ENCODE measurements at regions not wholly inside any gene's neighbourhood (a gene's known extent, or its start where the extent isn't known, plus 50 kb on each side); places are given as distances from the start of the nearest gene placed in this dataset.

DNA sequence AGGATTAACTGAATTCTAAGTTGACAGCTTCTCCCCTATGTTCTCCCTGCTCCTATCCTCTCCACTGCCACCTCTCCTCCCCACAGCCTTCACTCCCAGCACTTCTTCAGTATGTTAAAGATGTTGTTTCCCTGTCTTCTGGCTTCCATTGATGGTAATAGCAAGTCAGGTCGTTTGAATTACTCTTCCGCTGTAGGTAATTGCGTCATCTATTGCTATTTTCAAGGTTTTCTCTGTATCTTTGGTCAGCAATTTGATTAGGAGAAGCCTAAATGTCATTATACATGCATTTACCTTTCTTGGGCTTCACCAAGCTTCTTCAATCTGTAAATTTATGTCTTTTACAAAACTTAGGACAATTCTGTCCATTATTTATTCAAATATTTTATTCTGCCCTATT, 377.3 kb upstream of the KLF12 start:
- Histone ChIP-seq H3K9me3 (replicated peaks in 1 of 2; ENCODE audit: control insufficient read depth in 1 of 2, insufficient read depth in 1 of 2, low read length in 2 of 2) (no peaks in the 10 kb centered on the region), H3K4me2 (replicated peaks; ENCODE audit: extremely low read depth, low read length, poor library complexity, severe bottlenecking) (no peak overlapping the region), H3K27ac (ENCODE audit: low read depth in 1 of 2, low read length in 2 of 2) (no peak overlapping the region), H3K4me3 (replicated peaks in 1 of 3; ENCODE audit: low read depth in 2 of 3, low read length in 3 of 3) (no peak overlapping the region), H3K27me3 (ENCODE audit: control insufficient read depth in 2 of 2, insufficient read depth in 2 of 2, low read length in 2 of 2) (no peaks in the 10 kb centered on the region), H3K9ac (ENCODE audit: insufficient read depth, low read length, poor library complexity, severe bottlenecking) (no peak overlapping the region), H3K79me2 (ENCODE audit: insufficient read depth, low read length) (no peaks in the 10 kb centered on the region), H4K20me1 (ENCODE audit: insufficient read depth, low read length) (no peaks in the 10 kb centered on the region), H3K36me3 (replicated peaks in 1 of 2; ENCODE audit: control insufficient read depth in 1 of 2, insufficient read depth in 2 of 2, low read length in 2 of 2) (no peaks in the 10 kb centered on the region), H3K4me1 (ENCODE audit: control insufficient read depth in 1 of 2, insufficient read depth in 2 of 2, low read length in 2 of 2) (no peaks in the 10 kb centered on the region), H2AFZ (ENCODE audit: insufficient read depth, low read depth, low read length, poor library complexity, severe bottlenecking) (no peak overlapping the region)
- TF ChIP-seq, protein P1, sequence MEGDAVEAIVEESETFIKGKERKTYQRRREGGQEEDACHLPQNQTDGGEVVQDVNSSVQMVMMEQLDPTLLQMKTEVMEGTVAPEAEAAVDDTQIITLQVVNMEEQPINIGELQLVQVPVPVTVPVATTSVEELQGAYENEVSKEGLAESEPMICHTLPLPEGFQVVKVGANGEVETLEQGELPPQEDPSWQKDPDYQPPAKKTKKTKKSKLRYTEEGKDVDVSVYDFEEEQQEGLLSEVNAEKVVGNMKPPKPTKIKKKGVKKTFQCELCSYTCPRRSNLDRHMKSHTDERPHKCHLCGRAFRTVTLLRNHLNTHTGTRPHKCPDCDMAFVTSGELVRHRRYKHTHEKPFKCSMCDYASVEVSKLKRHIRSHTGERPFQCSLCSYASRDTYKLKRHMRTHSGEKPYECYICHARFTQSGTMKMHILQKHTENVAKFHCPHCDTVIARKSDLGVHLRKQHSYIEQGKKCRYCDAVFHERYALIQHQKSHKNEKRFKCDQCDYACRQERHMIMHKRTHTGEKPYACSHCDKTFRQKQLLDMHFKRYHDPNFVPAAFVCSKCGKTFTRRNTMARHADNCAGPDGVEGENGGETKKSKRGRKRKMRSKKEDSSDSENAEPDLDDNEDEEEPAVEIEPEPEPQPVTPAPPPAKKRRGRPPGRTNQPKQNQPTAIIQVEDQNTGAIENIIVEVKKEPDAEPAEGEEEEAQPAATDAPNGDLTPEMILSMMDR (IDR thresholded peaks at IDR 0.05), result no peak
- Mint-ChIP-seq H3K4me3 (no peak overlapping the region), H3K36me3 (no peaks in the 10 kb centered on the region), H3K4me1 (no peaks in the 10 kb centered on the region), H3K27me3 (ENCODE audit: low read depth in 3 of 3) (no peaks in the 10 kb centered on the region), H3K9me3 (peaks cover 2 to 11% (median 3%) of the 10 kb centered on the region in 7 donors), H3K27ac (no peak overlapping the region)
- intact Hi-C loops (cut with micrococcal nuclease), result no loop called here
- DNase-seq, result no peak
- no CpG with 5 or more reads among the region's 3 CpGs for WGBS (ENCODE audit: insufficient coverage)

DNA sequence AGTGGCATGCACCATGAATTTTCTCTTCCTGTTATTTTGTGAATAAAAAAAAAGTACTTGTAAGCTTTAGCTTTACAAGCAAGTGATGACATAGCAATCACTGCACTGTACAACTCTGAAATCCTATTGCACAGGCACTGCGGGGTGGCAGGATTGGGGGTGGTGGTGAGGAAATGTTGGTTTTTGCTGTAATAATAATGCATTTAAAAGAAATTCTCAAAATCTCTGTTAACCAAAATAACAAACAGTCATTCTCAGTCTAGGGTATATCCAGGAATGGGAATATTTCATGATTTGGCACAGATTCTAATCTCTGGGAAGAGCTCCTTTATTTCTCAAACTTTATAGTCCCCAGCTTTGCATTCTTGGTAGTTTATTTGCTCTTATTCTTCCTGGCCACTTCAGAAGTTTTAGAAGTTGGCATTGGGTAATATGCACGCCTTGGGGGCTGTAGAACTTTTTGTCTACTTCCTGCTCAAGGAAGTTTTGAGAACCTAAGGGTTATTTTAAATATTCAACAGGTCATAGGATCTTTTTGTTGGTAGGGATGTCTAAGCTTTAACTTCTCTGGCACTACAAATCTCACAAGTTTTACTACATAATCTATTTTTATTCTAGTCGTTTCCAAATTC, 353.0 kb upstream of the KLF12 start:
- H3K4me2 ChIP-seq (replicated peaks; ENCODE audit: extremely low read depth, low read length, poor library complexity, severe bottlenecking), result no peak overlapping the region
- H3K4me1 ChIP-seq (ENCODE audit: control insufficient read depth in 1 of 2, insufficient read depth in 2 of 2, low read length in 2 of 2), result no peaks in the 10 kb centered on the region
- Mint-ChIP-seq H3K36me3 (no peaks in the 10 kb centered on the region), H3K27me3 (ENCODE audit: low read depth in 3 of 3) (peaks cover 0 to 2% (median 0%) of the 10 kb centered on the region in 3 donors), H3K4me3 (no peak overlapping the region), H3K27ac (no peak overlapping the region), H3K4me1 (no peaks in the 10 kb centered on the region), H3K9me3 (peaks cover 3 to 16% (median 5%) of the 10 kb centered on the region in 7 donors)
- no CpG with 5 or more reads among the region's 3 CpGs for WGBS (ENCODE audit: insufficient coverage)
- no peaks in the 10 kb centered on the region for H3K36me3 ChIP-seq (replicated peaks in 1 of 2; ENCODE audit: control insufficient read depth in 1 of 2, insufficient read depth in 2 of 2, low read length in 2 of 2)
- H3K4me3 ChIP-seq (replicated peaks in 1 of 3; ENCODE audit: low read depth in 2 of 3, low read length in 3 of 3), result no peak overlapping the region
- no peak overlapping the region for H2AFZ ChIP-seq (ENCODE audit: insufficient read depth, low read depth, low read length, poor library complexity, severe bottlenecking)
- TF ChIP-seq, protein P1 (IDR thresholded peaks at IDR 0.05), result no peak
- H4K20me1 ChIP-seq (ENCODE audit: insufficient read depth, low read length), result no peaks in the 10 kb centered on the region
- H3K9ac ChIP-seq (ENCODE audit: insufficient read depth, low read length, poor library complexity, severe bottlenecking), result no peak overlapping the region
- no peaks in the 10 kb centered on the region for H3K79me2 ChIP-seq (ENCODE audit: insufficient read depth, low read length)
- H3K9me3 ChIP-seq (replicated peaks in 1 of 2; ENCODE audit: control insufficient read depth in 1 of 2, insufficient read depth in 1 of 2, low read length in 2 of 2), result peaks cover 2 to 14% of the 10 kb centered on the region in 2 donors
- no peak for DNase-seq
- H3K27me3 ChIP-seq (ENCODE audit: control insufficient read depth in 2 of 2, insufficient read depth in 2 of 2, low read length in 2 of 2), result no peaks in the 10 kb centered on the region
- intact Hi-C loops (cut with micrococcal nuclease), result no loop called here
- no peak overlapping the region for H3K27ac ChIP-seq (ENCODE audit: low read depth in 1 of 2, low read length in 2 of 2)

Measured in CD14-positive monocyte (primary cell).